GM12865 (cell line): ENCODE measurements at regions not wholly inside any gene's neighbourhood (a gene's known extent, or its start where the extent isn't known, plus 50 kb on each side); places are given as distances from the start of the nearest gene placed in this dataset.
A peak's percentile ranks its signal among the peaks of the same experiment; 100 is the strongest.

Experiments used
- DNase-seq: peaks from one replicate; pipeline ENCODE4 v3.0.0; 2010; ENCODE audit warnings: low read depth
- H3K4me3 ChIP-seq: 2 replicates; pipeline ENCODE4 v1.5.1; 2011; ENCODE audit warnings: mild to moderate bottlenecking, low read depth, low read length, control low read depth
- TF ChIP-seq, protein P1 (sequence below): IDR thresholded peaks from 2 replicates; pipeline ENCODE4 v1.5.1; 2011; ENCODE audit warnings: low read length, control low read depth, low read depth, inconsistent platforms; ENCODE audit not compliant: insufficient read depth; ENCODE audit errors: missing control alignments

GRCh38 chr2:12452185-12452584, 264.6 kb upstream of the TRIB2 start:
- TF ChIP-seq, protein P1, sequence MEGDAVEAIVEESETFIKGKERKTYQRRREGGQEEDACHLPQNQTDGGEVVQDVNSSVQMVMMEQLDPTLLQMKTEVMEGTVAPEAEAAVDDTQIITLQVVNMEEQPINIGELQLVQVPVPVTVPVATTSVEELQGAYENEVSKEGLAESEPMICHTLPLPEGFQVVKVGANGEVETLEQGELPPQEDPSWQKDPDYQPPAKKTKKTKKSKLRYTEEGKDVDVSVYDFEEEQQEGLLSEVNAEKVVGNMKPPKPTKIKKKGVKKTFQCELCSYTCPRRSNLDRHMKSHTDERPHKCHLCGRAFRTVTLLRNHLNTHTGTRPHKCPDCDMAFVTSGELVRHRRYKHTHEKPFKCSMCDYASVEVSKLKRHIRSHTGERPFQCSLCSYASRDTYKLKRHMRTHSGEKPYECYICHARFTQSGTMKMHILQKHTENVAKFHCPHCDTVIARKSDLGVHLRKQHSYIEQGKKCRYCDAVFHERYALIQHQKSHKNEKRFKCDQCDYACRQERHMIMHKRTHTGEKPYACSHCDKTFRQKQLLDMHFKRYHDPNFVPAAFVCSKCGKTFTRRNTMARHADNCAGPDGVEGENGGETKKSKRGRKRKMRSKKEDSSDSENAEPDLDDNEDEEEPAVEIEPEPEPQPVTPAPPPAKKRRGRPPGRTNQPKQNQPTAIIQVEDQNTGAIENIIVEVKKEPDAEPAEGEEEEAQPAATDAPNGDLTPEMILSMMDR, result no peak
- no peak overlapping the region for H3K4me3 ChIP-seq
- DNase-seq, result peak; percentile 13

DNA sequence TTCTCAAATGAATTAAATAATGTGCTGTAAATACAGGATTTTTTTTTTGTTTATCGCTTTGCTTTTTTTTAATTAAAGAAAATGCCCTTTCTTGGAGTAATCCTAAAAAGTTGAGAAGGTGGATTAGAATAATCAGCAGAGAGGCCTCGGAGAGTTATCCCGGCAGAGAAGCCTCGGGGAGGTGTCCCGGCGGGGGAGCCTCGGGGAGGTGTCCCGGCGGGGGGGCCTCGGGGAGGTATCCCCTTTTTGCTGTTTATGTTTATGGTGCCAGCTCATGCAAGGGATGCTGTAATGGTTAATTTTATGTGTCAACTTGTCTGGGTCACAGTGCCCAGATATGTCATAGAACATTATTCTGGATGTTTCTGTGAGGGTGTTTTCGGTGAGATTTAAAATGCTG, 263.0 kb upstream of the TRIB2 start:
- no peak overlapping the region for H3K4me3 ChIP-seq
- no peak for DNase-seq
- TF ChIP-seq, protein P1, result no peak

DNA sequence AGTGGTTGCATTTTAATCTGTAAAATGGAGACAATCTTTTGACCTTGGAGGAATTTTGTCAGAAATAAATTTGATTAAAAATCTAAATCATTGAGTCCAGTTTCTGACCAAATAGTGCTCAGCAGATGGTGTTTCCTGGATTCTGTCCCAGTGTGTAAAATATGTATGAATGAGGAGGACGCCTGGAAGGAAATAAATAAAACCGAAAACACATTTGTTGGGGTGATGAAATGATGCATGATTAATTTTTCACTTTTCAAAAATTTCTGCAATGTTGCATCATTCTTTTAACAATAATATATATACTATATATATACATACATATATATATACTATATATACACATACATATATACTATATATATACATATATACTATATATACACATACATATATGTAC, 261.1 kb upstream of the TRIB2 start:
- no peak for DNase-seq
- no peak overlapping the region for H3K4me3 ChIP-seq
- TF ChIP-seq, protein P1, result no peak

DNA sequence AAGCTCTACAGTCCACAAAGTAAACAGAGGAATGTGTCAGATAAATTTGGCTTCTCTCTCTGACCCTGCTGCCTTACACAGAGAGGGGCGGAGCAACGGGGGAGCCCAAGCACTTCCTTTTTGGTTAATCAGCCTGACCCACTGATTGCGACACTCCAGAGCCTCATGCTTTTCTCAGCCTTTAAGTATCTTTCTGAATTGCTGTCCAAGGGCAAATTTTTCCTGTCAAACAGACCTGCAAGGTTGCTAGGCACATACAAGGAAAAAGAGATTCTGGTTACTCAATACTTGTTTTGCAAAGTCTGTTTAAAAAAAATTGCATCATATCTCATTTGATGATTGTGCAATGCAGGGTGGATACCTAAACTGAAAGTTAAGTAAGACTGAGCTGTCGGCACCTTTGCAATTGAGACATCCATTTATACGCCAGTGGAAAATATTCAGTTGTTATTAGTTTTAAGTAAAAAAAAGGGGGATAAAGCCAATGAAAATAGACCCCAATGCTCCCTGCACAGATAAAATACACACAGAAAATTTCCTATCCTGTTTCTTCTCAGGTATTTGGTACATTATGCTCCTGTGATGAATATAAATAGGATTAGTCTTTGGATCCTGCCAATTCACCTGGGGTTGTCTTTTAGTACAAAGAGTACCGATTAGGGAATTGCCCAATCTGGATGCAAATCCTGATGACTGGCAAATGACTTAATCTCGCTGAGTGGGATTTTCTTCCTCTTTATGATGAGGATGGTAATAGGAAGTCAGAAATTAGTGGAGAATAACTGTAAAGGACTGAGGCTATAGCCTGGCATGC, 260.2 kb upstream of the TRIB2 start:
- peak; percentile 73 for DNase-seq
- H3K4me3 ChIP-seq, result peak overlapping the region; percentile 32; the same call in 1 of the 2 replicates

DNA sequence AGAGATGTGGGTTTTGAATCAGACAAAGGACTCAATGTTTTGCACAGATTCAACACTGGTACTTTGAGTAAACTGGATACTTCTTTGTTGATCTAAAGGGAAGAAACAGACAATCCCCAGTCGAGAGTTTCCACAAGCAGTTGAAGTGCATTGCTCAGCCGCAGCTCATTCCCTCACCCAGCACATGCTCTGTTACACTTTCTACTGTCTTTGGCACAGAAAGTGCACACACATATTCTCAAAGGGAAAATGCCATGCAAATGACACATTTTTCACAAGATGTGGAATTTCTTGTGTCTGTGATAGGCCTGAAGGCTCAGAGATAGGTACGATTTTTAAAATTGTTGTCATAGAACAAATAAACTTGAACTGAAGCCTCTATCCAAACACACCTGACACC, 258.9 kb upstream of the TRIB2 start:
- H3K4me3 ChIP-seq, result no peak overlapping the region
- no peak for DNase-seq
- TF ChIP-seq, protein P1, result no peak

More for the DNA sequence above, 260.2 kb upstream of the TRIB2 start:
- TF ChIP-seq, protein P1, result no peak

DNA sequence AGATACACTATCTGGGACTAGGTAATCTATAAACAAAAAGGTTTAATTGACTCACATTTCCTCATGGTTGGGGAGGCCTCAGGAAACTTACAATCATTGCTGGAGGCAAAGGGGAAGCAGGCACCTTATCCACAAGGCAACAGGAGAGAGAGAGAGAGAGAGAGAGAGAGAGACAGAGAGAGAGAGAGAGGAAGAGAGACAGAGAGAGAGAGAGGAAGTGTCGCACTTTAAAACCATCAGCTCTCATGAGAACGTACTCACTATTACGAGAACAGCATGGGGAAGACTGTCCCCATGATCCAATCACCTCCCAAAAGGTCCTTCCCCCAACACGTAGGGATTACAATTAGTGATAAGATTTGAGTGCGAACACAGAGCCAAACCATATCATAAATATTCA, 253.5 kb upstream of the TRIB2 start:
- DNase-seq, result no peak
- no peak overlapping the region for H3K4me3 ChIP-seq
- TF ChIP-seq, protein P1, result no peak
